ENCODE measurements at regions not wholly inside any gene's neighbourhood (a gene's known extent, or its start where the extent isn't known, plus 50 kb on each side); places are given as distances from the start of the nearest gene placed in this dataset.

DNA sequence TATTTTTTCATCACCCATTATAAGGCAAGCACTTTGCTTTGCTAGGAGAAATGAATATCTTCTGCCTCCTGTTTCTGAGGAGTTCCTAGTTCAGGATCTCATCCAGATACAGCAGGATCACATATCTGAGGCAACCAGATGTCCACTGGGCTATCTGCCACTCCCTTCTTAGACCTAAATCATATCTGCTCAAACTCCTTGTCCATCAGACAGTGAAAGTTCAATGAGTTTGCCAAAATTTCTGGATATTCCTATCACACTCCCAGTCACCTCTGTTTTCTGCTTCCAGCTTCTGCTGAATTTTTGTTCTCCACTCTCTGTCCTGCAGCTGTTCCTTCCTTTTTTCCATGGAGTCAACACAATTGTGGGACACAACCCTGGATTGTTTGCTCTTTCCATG lies 54.2 kb upstream of the BASP1 start:
- Histone ChIP-seq H3K27me3 (replicated peaks in 1 of 4; ENCODE audit: control insufficient read depth in 3 of 4, extremely low read depth in 1 of 4, insufficient read depth in 3 of 4, low read length in 3 of 4) (no peaks in the 10 kb centered on the region), H3K56ac (replicated peaks; ENCODE audit: insufficient read length, low read depth, low read length) (no peak overlapping the region), H2BK5ac (ENCODE audit: low read depth, low read length) (no peak overlapping the region), H3K79me2 (ENCODE audit: control insufficient read depth in 1 of 2, insufficient read depth in 2 of 2, low read length in 2 of 2) (no peaks in the 10 kb centered on the region), H3K23me2 (ENCODE audit: low read depth, low read length) (no peaks in the 10 kb centered on the region), H4K5ac (ENCODE audit: insufficient read length, low read depth, low read length) (no peak overlapping the region), H3K23ac (ENCODE audit: insufficient read length) (no peak overlapping the region), H2BK20ac (ENCODE audit: low read length) (no peak overlapping the region), H3K4me2 (ENCODE audit: insufficient read depth in 1 of 2, low read depth in 2 of 2, low read length in 2 of 2) (no peak overlapping the region), H3K36me3 (ENCODE audit: control insufficient read depth in 2 of 4, insufficient read depth in 4 of 4, low read length in 3 of 4) (no peaks in the 10 kb centered on the region), H2BK120ac (replicated peaks; ENCODE audit: low read depth, low read length) (no peak overlapping the region), H3K14ac (ENCODE audit: insufficient read length) (no peak overlapping the region), H4K8ac (ENCODE audit: extremely low read depth, insufficient read depth, low read length) (no peak overlapping the region), H3K4me1 (replicated peaks in 1 of 4; ENCODE audit: control insufficient read depth in 3 of 4, insufficient read depth in 4 of 4, low read length in 3 of 4) (peaks cover 0 to 11% (median 6%) of the 10 kb centered on the region in 4 experiments; a peak in 4 of 7 replicates), H2AFZ (ENCODE audit: low read length) (no peak overlapping the region), H3K79me1 (ENCODE audit: low read depth, low read length) (no peaks in the 10 kb centered on the region), H3K9ac (replicated peaks in 1 of 4; ENCODE audit: extremely low read depth in 1 of 4, low read depth in 3 of 4, low read length in 3 of 4) (no peak overlapping the region), H4K91ac (replicated peaks; ENCODE audit: insufficient read length, low read length) (no peak overlapping the region), H3K4me3 (ENCODE audit: extremely low read depth in 1 of 4, insufficient read depth in 2 of 4, low read depth in 3 of 4, low read length in 4 of 4) (no peak overlapping the region), H3K18ac (ENCODE audit: extremely low read depth, low read length) (no peak overlapping the region), H2AK5ac (ENCODE audit: low read depth, low read length) (no peak overlapping the region), H2BK12ac (ENCODE audit: low read depth, low read length) (no peak overlapping the region), H3K27ac (ENCODE audit: low read depth, low read length) (no peak overlapping the region), H2BK15ac (ENCODE audit: low read length) (no peak overlapping the region), H3K4ac (replicated peaks; ENCODE audit: insufficient read length, low read depth, low read length) (no peak overlapping the region), H4K20me1 (replicated peaks in 1 of 2; ENCODE audit: control insufficient read depth in 1 of 2, insufficient read depth in 2 of 2, low read length in 2 of 2) (no peaks in the 10 kb centered on the region), H3K9me3 (ENCODE audit: insufficient read depth in 2 of 2, low read depth in 1 of 2, low read length in 1 of 2) (no peaks in the 10 kb centered on the region)
- CTCF ChIA-PET (ENCODE audit: partially characterized antibody) = interaction anchor here (2.0 kb wide), 1 partner anchor 31 kb away, joined by 8 read pairs; no protein-coding TSS in a partner anchor
- DNase-seq (ENCODE audit: low read depth in 1 of 2, low spot score in 2 of 2) (no peak), FAIRE-seq (no peak)
- POLR2A ChIA-PET (ENCODE audit: partially characterized antibody) = interaction anchor here (0.5 to 1.5 kb wide), 3 partner anchors 11 to 425 kb away, joined by 3 to 4 read pairs (median 3); no protein-coding TSS in a partner anchor
- TF ChIP-seq, protein P1, sequence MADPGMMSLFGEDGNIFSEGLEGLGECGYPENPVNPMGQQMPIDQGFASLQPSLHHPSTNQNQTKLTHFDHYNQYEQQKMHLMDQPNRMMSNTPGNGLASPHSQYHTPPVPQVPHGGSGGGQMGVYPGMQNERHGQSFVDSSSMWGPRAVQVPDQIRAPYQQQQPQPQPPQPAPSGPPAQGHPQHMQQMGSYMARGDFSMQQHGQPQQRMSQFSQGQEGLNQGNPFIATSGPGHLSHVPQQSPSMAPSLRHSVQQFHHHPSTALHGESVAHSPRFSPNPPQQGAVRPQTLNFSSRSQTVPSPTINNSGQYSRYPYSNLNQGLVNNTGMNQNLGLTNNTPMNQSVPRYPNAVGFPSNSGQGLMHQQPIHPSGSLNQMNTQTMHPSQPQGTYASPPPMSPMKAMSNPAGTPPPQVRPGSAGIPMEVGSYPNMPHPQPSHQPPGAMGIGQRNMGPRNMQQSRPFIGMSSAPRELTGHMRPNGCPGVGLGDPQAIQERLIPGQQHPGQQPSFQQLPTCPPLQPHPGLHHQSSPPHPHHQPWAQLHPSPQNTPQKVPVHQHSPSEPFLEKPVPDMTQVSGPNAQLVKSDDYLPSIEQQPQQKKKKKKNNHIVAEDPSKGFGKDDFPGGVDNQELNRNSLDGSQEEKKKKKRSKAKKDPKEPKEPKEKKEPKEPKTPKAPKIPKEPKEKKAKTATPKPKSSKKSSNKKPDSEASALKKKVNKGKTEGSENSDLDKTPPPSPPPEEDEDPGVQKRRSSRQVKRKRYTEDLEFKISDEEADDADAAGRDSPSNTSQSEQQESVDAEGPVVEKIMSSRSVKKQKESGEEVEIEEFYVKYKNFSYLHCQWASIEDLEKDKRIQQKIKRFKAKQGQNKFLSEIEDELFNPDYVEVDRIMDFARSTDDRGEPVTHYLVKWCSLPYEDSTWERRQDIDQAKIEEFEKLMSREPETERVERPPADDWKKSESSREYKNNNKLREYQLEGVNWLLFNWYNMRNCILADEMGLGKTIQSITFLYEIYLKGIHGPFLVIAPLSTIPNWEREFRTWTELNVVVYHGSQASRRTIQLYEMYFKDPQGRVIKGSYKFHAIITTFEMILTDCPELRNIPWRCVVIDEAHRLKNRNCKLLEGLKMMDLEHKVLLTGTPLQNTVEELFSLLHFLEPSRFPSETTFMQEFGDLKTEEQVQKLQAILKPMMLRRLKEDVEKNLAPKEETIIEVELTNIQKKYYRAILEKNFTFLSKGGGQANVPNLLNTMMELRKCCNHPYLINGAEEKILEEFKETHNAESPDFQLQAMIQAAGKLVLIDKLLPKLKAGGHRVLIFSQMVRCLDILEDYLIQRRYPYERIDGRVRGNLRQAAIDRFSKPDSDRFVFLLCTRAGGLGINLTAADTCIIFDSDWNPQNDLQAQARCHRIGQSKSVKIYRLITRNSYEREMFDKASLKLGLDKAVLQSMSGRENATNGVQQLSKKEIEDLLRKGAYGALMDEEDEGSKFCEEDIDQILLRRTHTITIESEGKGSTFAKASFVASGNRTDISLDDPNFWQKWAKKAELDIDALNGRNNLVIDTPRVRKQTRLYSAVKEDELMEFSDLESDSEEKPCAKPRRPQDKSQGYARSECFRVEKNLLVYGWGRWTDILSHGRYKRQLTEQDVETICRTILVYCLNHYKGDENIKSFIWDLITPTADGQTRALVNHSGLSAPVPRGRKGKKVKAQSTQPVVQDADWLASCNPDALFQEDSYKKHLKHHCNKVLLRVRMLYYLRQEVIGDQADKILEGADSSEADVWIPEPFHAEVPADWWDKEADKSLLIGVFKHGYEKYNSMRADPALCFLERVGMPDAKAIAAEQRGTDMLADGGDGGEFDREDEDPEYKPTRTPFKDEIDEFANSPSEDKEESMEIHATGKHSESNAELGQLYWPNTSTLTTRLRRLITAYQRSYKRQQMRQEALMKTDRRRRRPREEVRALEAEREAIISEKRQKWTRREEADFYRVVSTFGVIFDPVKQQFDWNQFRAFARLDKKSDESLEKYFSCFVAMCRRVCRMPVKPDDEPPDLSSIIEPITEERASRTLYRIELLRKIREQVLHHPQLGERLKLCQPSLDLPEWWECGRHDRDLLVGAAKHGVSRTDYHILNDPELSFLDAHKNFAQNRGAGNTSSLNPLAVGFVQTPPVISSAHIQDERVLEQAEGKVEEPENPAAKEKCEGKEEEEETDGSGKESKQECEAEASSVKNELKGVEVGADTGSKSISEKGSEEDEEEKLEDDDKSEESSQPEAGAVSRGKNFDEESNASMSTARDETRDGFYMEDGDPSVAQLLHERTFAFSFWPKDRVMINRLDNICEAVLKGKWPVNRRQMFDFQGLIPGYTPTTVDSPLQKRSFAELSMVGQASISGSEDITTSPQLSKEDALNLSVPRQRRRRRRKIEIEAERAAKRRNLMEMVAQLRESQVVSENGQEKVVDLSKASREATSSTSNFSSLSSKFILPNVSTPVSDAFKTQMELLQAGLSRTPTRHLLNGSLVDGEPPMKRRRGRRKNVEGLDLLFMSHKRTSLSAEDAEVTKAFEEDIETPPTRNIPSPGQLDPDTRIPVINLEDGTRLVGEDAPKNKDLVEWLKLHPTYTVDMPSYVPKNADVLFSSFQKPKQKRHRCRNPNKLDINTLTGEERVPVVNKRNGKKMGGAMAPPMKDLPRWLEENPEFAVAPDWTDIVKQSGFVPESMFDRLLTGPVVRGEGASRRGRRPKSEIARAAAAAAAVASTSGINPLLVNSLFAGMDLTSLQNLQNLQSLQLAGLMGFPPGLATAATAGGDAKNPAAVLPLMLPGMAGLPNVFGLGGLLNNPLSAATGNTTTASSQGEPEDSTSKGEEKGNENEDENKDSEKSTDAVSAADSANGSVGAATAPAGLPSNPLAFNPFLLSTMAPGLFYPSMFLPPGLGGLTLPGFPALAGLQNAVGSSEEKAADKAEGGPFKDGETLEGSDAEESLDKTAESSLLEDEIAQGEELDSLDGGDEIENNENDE (IDR thresholded peaks at IDR 0.05; ENCODE audit: insufficient replicate concordance, low read length) = no peak

Data from H1 (cell line).